ENCODE measurements at regions not wholly inside any gene's neighbourhood (a gene's known extent, or its start where the extent isn't known, plus 50 kb on each side); places are given as distances from the start of the nearest gene placed in this dataset.

GRCh38 chr2:38127277-38127676 is 51.3 kb upstream of the CYP1B1 start:
- no peak overlapping the region for H3K27ac ChIP-seq
- TF ChIP-seq ZFX (IDR thresholded peaks at IDR 0.05) (no peak), CTCF (conservative IDR thresholded peaks at IDR 0.05) (no peak)

- H3K27ac ChIP-seq = no peak overlapping the region
- TF ChIP-seq ZFX (IDR thresholded peaks at IDR 0.05) = no peak
- TF ChIP-seq CTCF (conservative IDR thresholded peaks at IDR 0.05) = no peak
Observed at GRCh38 chr2:38125842-38126241, 49.9 kb upstream of the CYP1B1 start.

All from C4-2B (cell line).